ENCODE measurements at regions not wholly inside any gene's neighbourhood (a gene's known extent, or its start where the extent isn't known, plus 50 kb on each side); places are given as distances from the start of the nearest gene placed in this dataset.

GRCh38 chr3:34878488-34878887 is 760.8 kb upstream of the ARPP21 start:
- H3K4me3 ChIP-seq: no peak overlapping the region
- no peak overlapping the region for H3K27ac ChIP-seq
- no peaks in the 10 kb centered on the region for H3K36me3 ChIP-seq
- no peaks in the 10 kb centered on the region for H3K9me3 ChIP-seq
- WGBS, 2 donors: 95 to 98% methylated on average over 1 of the region's 1 CpG
- TF ChIP-seq CTCF (IDR thresholded peaks at IDR 0.05) (no peak), POLR2A (IDR thresholded peaks at IDR 0.05) (no peak), EP300 (IDR thresholded peaks at IDR 0.05) (no peak)
- no peak for DNase-seq (ENCODE audit: low spot score in 2 of 2)
- no peaks in the 10 kb centered on the region for H3K27me3 ChIP-seq
- no peaks in the 10 kb centered on the region for H3K4me1 ChIP-seq

GRCh38 chr3:34881026-34881425 is 758.3 kb upstream of the ARPP21 start:
- 15 to 25% methylated on average over 1 of the region's 1 CpG for WGBS, 2 donors
- Histone ChIP-seq H3K27me3 (no peaks in the 10 kb centered on the region), H3K4me3 (no peak overlapping the region), H3K4me1 (no peaks in the 10 kb centered on the region), H3K27ac (no peak overlapping the region), H3K36me3 (no peaks in the 10 kb centered on the region), H3K9me3 (no peaks in the 10 kb centered on the region)
- TF ChIP-seq POLR2A (IDR thresholded peaks at IDR 0.05) (no peak), EP300 (IDR thresholded peaks at IDR 0.05) (no peak), CTCF (IDR thresholded peaks at IDR 0.05) (no peak)
- DNase-seq (ENCODE audit: low spot score in 2 of 2): no peak

- Histone ChIP-seq H3K36me3 (no peaks in the 10 kb centered on the region), H3K4me1 (no peaks in the 10 kb centered on the region), H3K9me3 (no peaks in the 10 kb centered on the region), H3K4me3 (no peak overlapping the region), H3K27ac (no peak overlapping the region), H3K27me3 (no peaks in the 10 kb centered on the region)
- no peak for TF ChIP-seq CTCF (IDR thresholded peaks at IDR 0.05)
- no peak for TF ChIP-seq EP300 (IDR thresholded peaks at IDR 0.05)
- no peak for TF ChIP-seq POLR2A (IDR thresholded peaks at IDR 0.05)
- WGBS, 2 donors: 61 to 63% methylated on average over 2 of the region's 2 CpGs
- no peak for DNase-seq (ENCODE audit: low spot score in 2 of 2)
Observed at GRCh38 chr3:34882764-34883163, 756.6 kb upstream of the ARPP21 start.

- Histone ChIP-seq H3K4me1 (no peaks in the 10 kb centered on the region), H3K27ac (no peak overlapping the region), H3K4me3 (no peak overlapping the region), H3K9me3 (no peaks in the 10 kb centered on the region), H3K27me3 (no peaks in the 10 kb centered on the region), H3K36me3 (no peaks in the 10 kb centered on the region)
- WGBS, 2 donors: 80 to 85% methylated on average over 2 of the region's 2 CpGs
- no peak for TF ChIP-seq CTCF (IDR thresholded peaks at IDR 0.05)
- TF ChIP-seq POLR2A (IDR thresholded peaks at IDR 0.05): no peak
- no peak for TF ChIP-seq EP300 (IDR thresholded peaks at IDR 0.05)
- no peak for DNase-seq (ENCODE audit: low spot score in 2 of 2)
Observed at GRCh38 chr3:34884007-34884406, 755.3 kb upstream of the ARPP21 start.

- Histone ChIP-seq H3K27me3 (no peaks in the 10 kb centered on the region), H3K27ac (no peak overlapping the region), H3K4me3 (no peak overlapping the region), H3K4me1 (no peaks in the 10 kb centered on the region), H3K36me3 (no peaks in the 10 kb centered on the region), H3K9me3 (no peaks in the 10 kb centered on the region)
- 65 to 67% methylated on average over 3 to 4 of the region's 4 CpGs for WGBS, 2 donors
- TF ChIP-seq CTCF (IDR thresholded peaks at IDR 0.05) (no peak), EP300 (IDR thresholded peaks at IDR 0.05) (no peak), POLR2A (IDR thresholded peaks at IDR 0.05) (no peak)
- DNase-seq (ENCODE audit: low spot score in 2 of 2): no peak
Observed at GRCh38 chr3:34886443-34886842, 752.9 kb upstream of the ARPP21 start.

All from tibial nerve (tissue), 4 donors.